HepG2 (cell line): ENCODE measurements at regions not wholly inside any gene's neighbourhood (a gene's known extent, or its start where the extent isn't known, plus 50 kb on each side); places are given as distances from the start of the nearest gene placed in this dataset.

Source experiments
- ATAC-seq: fragments of 200-7000 bp; cut with Tn5 transposase; 3 replicates; pipeline ENCODE4 v1.9.1; 2020; ENCODE audit warnings: mild to moderate bottlenecking, moderate library complexity
- BruUV-seq: library from RNA; stranded (reverse); fragments of 400-500 nt; replicated peaks from 2 replicates; lab custom pipeline; 2021; lab: Mats Ljungman, UMichigan
- CTCF ChIA-PET: fragments of 300-600 bp; formaldehyde crosslinking; extraction: SDS; loops from one replicate; lab custom pipeline; 2021; ENCODE audit warnings: low total read pairs, inconsistent platforms, low intra/inter-chr PET ratio; lab: Yijun Ruan, JAX
- POLR2A ChIA-PET: fragments of 350-600 bp; sonication (Branson Sonifier 250); formaldehyde crosslinking; loops from one replicate; lab custom pipeline; 2020; ENCODE audit warnings: antibody characterized with exemption, inconsistent platforms; lab: Yijun Ruan, JAX
- DNase-seq: peaks from one replicate; pipeline ENCODE4 v3.0.0-alpha.2; 2015; ENCODE audit warnings: low spot score
- FAIRE-seq: peaks from 3 replicates; lab custom pipeline; 2011; peaks lifted over from hg19 to GRCh38; lab: Jason Lieb, UNC
- H2AFZ ChIP-seq: one replicate; pipeline ENCODE4 v1.6.1; 2011; ENCODE audit warnings: low read length, inconsistent platforms
- H3K27ac ChIP-seq: fragments of 300-600 bp; 3 replicates; pipeline ENCODE4 v1.8.0; 2011; ENCODE audit warnings: mixed run types, mild to moderate bottlenecking, mixed read lengths, low read length, inconsistent platforms; ENCODE audit not compliant: insufficient read depth; ENCODE audit errors: extremely low read length
- H3K27me3 ChIP-seq, 2 experiments: fragments of 200-600 bp in 1 of 2; 2 replicates in 1 of 2; 3 replicates in 1 of 2; pipeline versions ENCODE4 v1.6.0 to v1.8.0; 2011; ENCODE audit warnings: low read length in 2 of 2, mild to moderate bottlenecking in 2 of 2, moderate library complexity in 2 of 2, inconsistent platforms in 1 of 2; ENCODE audit not compliant: insufficient read depth in 2 of 2, control insufficient read depth in 1 of 2
- H3K36me3 ChIP-seq, 2 experiments: fragments of 200-600 bp in 1 of 2; replicated peaks in 1 of 2; 2 replicates in 1 of 2; 3 replicates in 1 of 2; pipeline versions ENCODE4 v1.5.1 to v1.8.0; 2011; ENCODE audit warnings: low read length in 2 of 2, inconsistent platforms in 1 of 2; ENCODE audit not compliant: insufficient read depth in 2 of 2, control insufficient read depth in 1 of 2
- H3K4me1 ChIP-seq: 2 replicates; pipeline ENCODE4 v1.5.1; 2012; ENCODE audit warnings: low read length, inconsistent platforms; ENCODE audit not compliant: insufficient read depth
- H3K4me2 ChIP-seq: 2 replicates; pipeline ENCODE4 v1.6.0; 2011; ENCODE audit warnings: low read depth, low read length, inconsistent platforms
- H3K4me3 ChIP-seq, 3 experiments: fragments of 200-600 bp in 1 of 3; sonication (generic), shearing (Covaris generic) in 1 of 3; replicated peaks in 1 of 3; 2 replicates each; pipeline ENCODE4 v1.5.1; 2011 to 2016; ENCODE audit warnings: low read length in 3 of 3, inconsistent platforms in 2 of 3, low read depth in 2 of 3, mild to moderate bottlenecking in 2 of 3, control low read depth in 1 of 3, mixed read lengths in 1 of 3; ENCODE audit not compliant: insufficient read depth in 1 of 3
- H3K79me2 ChIP-seq: one replicate; pipeline ENCODE4 v1.6.1; 2011; ENCODE audit warnings: low read length, inconsistent platforms; ENCODE audit not compliant: insufficient read depth
- H3K9ac ChIP-seq: 2 replicates; pipeline ENCODE4 v1.6.0; 2011; ENCODE audit warnings: mild to moderate bottlenecking, low read depth, low read length, inconsistent platforms; ENCODE audit not compliant: insufficient read depth
- H3K9me3 ChIP-seq: 2 replicates; pipeline ENCODE4 v1.5.1; 2012; ENCODE audit warnings: mild to moderate bottlenecking, low read length
- H4K20me1 ChIP-seq: 2 replicates; pipeline ENCODE4 v1.6.0; 2011; ENCODE audit warnings: inconsistent platforms, mild to moderate bottlenecking, low read length, moderate library complexity; ENCODE audit not compliant: insufficient read depth
- AGO1 ChIP-seq: fragments of 200-400 bp; formaldehyde crosslinking; IDR thresholded peaks from 2 replicates; pipeline ENCODE4 v1.6.1; 2017; ENCODE audit warnings: mild to moderate bottlenecking, low read depth, low read length, moderate library complexity; ENCODE audit not compliant: poor library complexity, severe bottlenecking
- AGO2 ChIP-seq: fragments of 200-400 bp; formaldehyde crosslinking; optimal IDR thresholded peaks from 2 replicates; pipeline ENCODE3; 2017; ENCODE audit warnings: mild to moderate bottlenecking, low read depth, low read length, moderate library complexity
- AHR ChIP-seq: IDR thresholded peaks from 2 replicates; pipeline ENCODE4 v1.6.1; 2018; ENCODE audit warnings: missing genetic modification reagents, missing compliant biosample characterization
- FOXO1 ChIP-seq: sonication (generic); formaldehyde crosslinking; IDR thresholded peaks from 2 replicates; pipeline ENCODE4 v1.4.0; 2020; ENCODE audit warnings: missing genetic modification reagents
- HDAC6 ChIP-seq: fragments of 200-600 bp; sonication (generic); IDR thresholded peaks from 2 replicates; pipeline ENCODE4 v1.7.0; 2017; ENCODE audit warnings: mild to moderate bottlenecking, antibody characterized with exemption, low read length, low read depth
- KDM4B ChIP-seq: sonication (generic); formaldehyde crosslinking; IDR thresholded peaks from 2 replicates; pipeline ENCODE4 v1.4.0; 2020; ENCODE audit warnings: missing genetic modification reagents
- NFYB ChIP-seq: sonication (generic); formaldehyde crosslinking; IDR thresholded peaks from 2 replicates; pipeline ENCODE4 v1.4.0; 2020; ENCODE audit warnings: missing genetic modification reagents
- PAXIP1 ChIP-seq: sonication (generic); formaldehyde crosslinking; conservative IDR thresholded peaks from 2 replicates; pipeline ENCODE4 v1.4.0; 2020; ENCODE audit warnings: mild to moderate bottlenecking, missing genetic modification reagents, moderate library complexity
- PRPF4 ChIP-seq: fragments of 200-400 bp; formaldehyde crosslinking; IDR thresholded peaks from 2 replicates; pipeline ENCODE4 v1.6.1; 2016; ENCODE audit warnings: low read length, low read depth; ENCODE audit not compliant: poor library complexity, severe bottlenecking
- TOPORS ChIP-seq: sonication (generic); formaldehyde crosslinking; IDR thresholded peaks from 2 replicates; pipeline ENCODE4 v1.8.0; 2023; ENCODE audit warnings: mild to moderate bottlenecking, missing genetic modification reagents
- ZNF281 ChIP-seq: sonication (generic); formaldehyde crosslinking; IDR thresholded peaks from 2 replicates; pipeline ENCODE4 v1.4.0; 2020; ENCODE audit warnings: missing genetic modification reagents, borderline replicate concordance
- ZNF292 ChIP-seq: sonication (generic); formaldehyde crosslinking; IDR thresholded peaks from 2 replicates; pipeline ENCODE4 v1.8.1; 2022; ENCODE audit warnings: mild to moderate bottlenecking, low read depth, missing genetic modification reagents, borderline replicate concordance
- ZNF589 ChIP-seq: sonication (generic); formaldehyde crosslinking; conservative IDR thresholded peaks from 2 replicates; pipeline ENCODE4 v1.8.0; 2022; ENCODE audit warnings: mild to moderate bottlenecking, moderate library complexity, missing genetic modification reagents
- ZSCAN30 ChIP-seq: sonication (generic); formaldehyde crosslinking; IDR thresholded peaks from 2 replicates; pipeline ENCODE4 v1.5.0; 2020; ENCODE audit warnings: mild to moderate bottlenecking, missing genetic modification reagents
- WGBS: methylation state at CpG from one replicate; pipeline ENCODE4 v1.1.6; 2017; ENCODE audit warnings: low lambda C conversion rate; 5-methylcytosine and 5-hydroxymethylcytosine counted together
- in situ Hi-C: cut with HindIII; loops from 2 replicates; pipeline ENCODE4 v1.10.0; 2017; ENCODE audit warnings: low pct_unique_long_range_greater_than_20kb; ENCODE audit not compliant: extremely low pct_ligation_motif_present
- intact Hi-C: fragments of 100-400 bp; cut with micrococcal nuclease; formaldehyde crosslinking; loops from one replicate; pipeline ENCODE4 v1.10.0; 2022; ENCODE audit not compliant: unreplicated experiment
- TF ChIP-seq, protein P1 (sequence below): IDR thresholded peaks from 2 replicates; pipeline ENCODE4 v1.6.1; 2016; ENCODE audit warnings: mild to moderate bottlenecking

- H3K79me2 ChIP-seq = no peaks in the 10 kb centered on the region
- ChIA-PET POLR2A (no interaction called here), CTCF (no interaction called here)
- no peak overlapping the region for H3K27ac ChIP-seq
- in situ Hi-C loops = no loop called here
- H2AFZ ChIP-seq = no peak overlapping the region
- H3K27me3 ChIP-seq = peaks cover 0 to 70% of the 10 kb centered on the region in 2 experiments; a peak in 4 of 5 replicates
- ATAC-seq (no peak), FAIRE-seq (no peak), DNase-seq (no peak)
- BruUV-seq = no TSS peak
- no peak overlapping the region for H3K4me2 ChIP-seq
- 19% methylated on average over 8 of the region's 8 CpGs for WGBS
- H3K36me3 ChIP-seq = no peaks in the 10 kb centered on the region
- no peak overlapping the region for H3K9ac ChIP-seq
- H3K4me3 ChIP-seq = no peak overlapping the region
- H4K20me1 ChIP-seq = no peaks in the 10 kb centered on the region
- H3K9me3 ChIP-seq = no peaks in the 10 kb centered on the region
- no peaks in the 10 kb centered on the region for H3K4me1 ChIP-seq
- intact Hi-C loops = no loop called here
- TF ChIP-seq HDAC6 (no peak), FOXO1 (CRISPR knock-in tag) (no peak), AGO1 (no peak), ZNF589 (CRISPR knock-in tag) (no peak), AHR (CRISPR knock-in tag) (no peak), PAXIP1 (CRISPR knock-in tag) (no peak), KDM4B (CRISPR knock-in tag) (no peak), PRPF4 (no peak), ZNF292 (CRISPR knock-in tag) (no peak), TOPORS (no peak), ZSCAN30 (CRISPR knock-in tag) (no peak), AGO2 (no peak), NFYB (CRISPR knock-in tag) (no peak), ZNF281 (no peak)
- TF ChIP-seq, protein P1, sequence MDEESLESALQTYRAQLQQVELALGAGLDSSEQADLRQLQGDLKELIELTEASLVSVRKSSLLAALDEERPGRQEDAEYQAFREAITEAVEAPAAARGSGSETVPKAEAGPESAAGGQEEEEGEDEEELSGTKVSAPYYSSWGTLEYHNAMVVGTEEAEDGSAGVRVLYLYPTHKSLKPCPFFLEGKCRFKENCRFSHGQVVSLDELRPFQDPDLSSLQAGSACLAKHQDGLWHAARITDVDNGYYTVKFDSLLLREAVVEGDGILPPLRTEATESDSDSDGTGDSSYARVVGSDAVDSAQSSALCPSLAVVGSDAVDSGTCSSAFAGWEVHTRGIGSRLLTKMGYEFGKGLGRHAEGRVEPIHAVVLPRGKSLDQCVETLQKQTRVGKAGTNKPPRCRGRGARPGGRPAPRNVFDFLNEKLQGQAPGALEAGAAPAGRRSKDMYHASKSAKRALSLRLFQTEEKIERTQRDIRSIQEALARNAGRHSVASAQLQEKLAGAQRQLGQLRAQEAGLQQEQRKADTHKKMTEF (CRISPR knock-in tag) = no peak
Measured at GRCh38 chr13:94860981-94861407, 148.6 kb upstream of the SOX21 start.
